ENCODE measurements at regions not wholly inside any gene's neighbourhood (a gene's known extent, or its start where the extent isn't known, plus 50 kb on each side); places are given as distances from the start of the nearest gene placed in this dataset.

DNA sequence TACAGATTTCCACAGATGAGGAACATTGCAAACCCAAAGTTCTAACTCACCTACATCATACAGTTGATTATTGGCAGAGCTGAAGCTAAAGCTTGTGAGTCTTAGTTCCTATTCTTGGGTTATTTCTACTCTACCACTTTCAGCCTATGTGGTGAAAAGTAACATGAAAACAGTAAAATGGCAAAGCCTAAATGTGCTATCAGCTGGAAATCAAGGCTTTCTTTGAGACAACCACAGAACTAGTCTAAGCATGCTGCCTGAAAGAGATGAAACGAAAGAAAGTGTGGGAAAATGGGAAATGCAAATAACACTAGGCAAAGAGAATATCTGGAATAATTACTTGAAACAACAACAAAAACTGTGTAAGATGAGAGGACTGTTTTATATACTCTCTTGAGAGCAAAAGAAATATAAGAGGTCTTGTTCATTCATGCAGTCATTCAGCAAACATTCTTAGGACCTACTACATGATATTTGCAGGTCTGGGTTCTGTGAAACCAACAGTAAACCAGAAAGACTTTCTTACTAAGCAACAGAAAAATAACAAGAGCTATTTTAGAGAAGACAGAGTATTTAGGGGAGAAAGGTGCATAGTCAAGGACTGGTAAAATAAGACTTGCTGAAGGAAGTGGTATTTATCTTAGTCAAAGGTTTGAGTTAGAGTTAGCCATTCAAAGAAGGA is 437.1 kb downstream of the HTR7 start:
- Histone ChIP-seq H3K36me3 (no peaks in the 10 kb centered on the region), H3K27ac (no peak overlapping the region), H3K27me3 (no peaks in the 10 kb centered on the region), H3K4me1 (no peaks in the 10 kb centered on the region), H3K4me3 (no peak overlapping the region), H3K9me3 (no peaks in the 10 kb centered on the region)
- intact Hi-C loops (cut with DNase I; ENCODE audit: low total_unique reads) = no loop called here
- 66 to 77% (median 71%) methylated on average over 1 of the region's 1 CpG for WGBS, 5 donors
- DNase-seq = no peak
- TF ChIP-seq EP300 (IDR thresholded peaks at IDR 0.05) (no peak), POLR2AphosphoS5 (IDR thresholded peaks at IDR 0.05) (no peak)

DNA sequence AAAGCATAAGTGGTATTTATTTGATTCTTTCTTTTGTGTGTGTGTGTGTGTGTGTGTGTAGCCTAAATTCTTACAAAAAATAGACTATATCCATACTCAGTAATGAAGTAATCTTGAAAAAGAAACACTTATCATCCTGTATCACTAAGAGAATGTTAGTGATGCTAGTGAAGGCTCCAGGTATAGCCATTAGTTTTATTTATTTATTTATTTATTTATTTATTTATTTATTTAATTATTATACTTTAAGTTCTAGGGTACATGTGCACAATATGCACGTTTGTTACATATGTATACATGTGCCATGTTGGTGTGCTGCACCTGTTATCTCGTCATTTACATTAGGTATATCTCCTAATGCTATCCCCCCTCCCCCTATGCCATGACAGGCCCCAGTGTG is 436.0 kb downstream of the HTR7 start:
- 81 to 93% (median 87%) methylated on average over 2 of the region's 2 CpGs for WGBS, 5 donors
- H3K27ac ChIP-seq = no peak overlapping the region
- H3K9me3 ChIP-seq = no peaks in the 10 kb centered on the region
- no peak for DNase-seq
- no peaks in the 10 kb centered on the region for H3K27me3 ChIP-seq
- H3K4me1 ChIP-seq = no peaks in the 10 kb centered on the region
- no peak overlapping the region for H3K4me3 ChIP-seq
- H3K36me3 ChIP-seq = no peaks in the 10 kb centered on the region
- TF ChIP-seq EP300 (IDR thresholded peaks at IDR 0.05) = no peak
- TF ChIP-seq POLR2A (IDR thresholded peaks at IDR 0.05) = no peak
- intact Hi-C loops (cut with DNase I; ENCODE audit: low total_unique reads) = no loop called here

DNA sequence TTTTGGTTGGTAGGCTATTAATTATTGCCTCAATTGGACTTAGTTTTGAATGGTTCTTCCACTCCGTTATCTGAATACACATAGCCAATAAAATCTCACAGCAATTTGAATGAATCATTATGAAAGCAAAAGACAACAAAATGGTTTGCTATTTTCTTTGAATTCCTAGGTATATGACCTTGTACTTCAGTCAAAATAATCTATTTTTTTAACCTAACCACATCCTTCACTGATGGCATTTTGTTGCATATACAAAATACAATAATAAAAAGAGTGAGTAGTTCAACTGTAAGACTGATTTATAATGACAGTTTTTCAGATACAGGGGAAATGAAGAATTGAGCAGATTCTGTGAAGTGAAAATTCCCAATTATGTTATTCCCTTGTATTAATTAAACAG is 433.1 kb downstream of the HTR7 start:
- DNase-seq = no peak
- Histone ChIP-seq H3K27ac (no peak overlapping the region), H3K4me3 (no peak overlapping the region), H3K4me1 (no peaks in the 10 kb centered on the region), H3K9me3 (no peaks in the 10 kb centered on the region), H3K27me3 (no peaks in the 10 kb centered on the region), H3K36me3 (no peaks in the 10 kb centered on the region)
- intact Hi-C loops (cut with DNase I; ENCODE audit: low total_unique reads) = no loop called here
- no peak for TF ChIP-seq POLR2A (IDR thresholded peaks at IDR 0.05)
- no peak for TF ChIP-seq EP300 (IDR thresholded peaks at IDR 0.05)
- TF ChIP-seq, protein P1, sequence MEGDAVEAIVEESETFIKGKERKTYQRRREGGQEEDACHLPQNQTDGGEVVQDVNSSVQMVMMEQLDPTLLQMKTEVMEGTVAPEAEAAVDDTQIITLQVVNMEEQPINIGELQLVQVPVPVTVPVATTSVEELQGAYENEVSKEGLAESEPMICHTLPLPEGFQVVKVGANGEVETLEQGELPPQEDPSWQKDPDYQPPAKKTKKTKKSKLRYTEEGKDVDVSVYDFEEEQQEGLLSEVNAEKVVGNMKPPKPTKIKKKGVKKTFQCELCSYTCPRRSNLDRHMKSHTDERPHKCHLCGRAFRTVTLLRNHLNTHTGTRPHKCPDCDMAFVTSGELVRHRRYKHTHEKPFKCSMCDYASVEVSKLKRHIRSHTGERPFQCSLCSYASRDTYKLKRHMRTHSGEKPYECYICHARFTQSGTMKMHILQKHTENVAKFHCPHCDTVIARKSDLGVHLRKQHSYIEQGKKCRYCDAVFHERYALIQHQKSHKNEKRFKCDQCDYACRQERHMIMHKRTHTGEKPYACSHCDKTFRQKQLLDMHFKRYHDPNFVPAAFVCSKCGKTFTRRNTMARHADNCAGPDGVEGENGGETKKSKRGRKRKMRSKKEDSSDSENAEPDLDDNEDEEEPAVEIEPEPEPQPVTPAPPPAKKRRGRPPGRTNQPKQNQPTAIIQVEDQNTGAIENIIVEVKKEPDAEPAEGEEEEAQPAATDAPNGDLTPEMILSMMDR (IDR thresholded peaks at IDR 0.05) = no peak
- no peak for TF ChIP-seq POLR2AphosphoS5 (IDR thresholded peaks at IDR 0.05)
- 67 to 81% (median 76%) methylated on average over 1 of the region's 1 CpG for WGBS, 5 donors

DNA sequence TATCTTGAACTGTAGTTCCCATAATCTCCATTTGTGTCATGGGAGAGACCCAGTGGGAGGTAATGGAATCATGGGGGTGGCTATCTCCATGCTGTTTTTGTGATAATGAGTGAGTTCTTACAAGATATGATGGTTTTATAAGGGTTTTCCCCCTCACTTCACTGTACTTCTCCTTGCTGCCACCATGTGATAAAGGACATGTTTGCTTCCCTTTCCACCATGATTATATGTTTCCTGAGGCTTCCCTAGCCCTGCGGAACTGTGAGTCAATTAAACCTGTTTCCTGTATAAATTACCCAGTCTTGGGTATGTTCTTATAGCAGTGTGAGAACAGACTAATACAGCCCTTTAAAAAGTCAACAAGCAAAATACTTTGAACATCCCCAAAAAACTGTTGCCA is 427.7 kb downstream of the HTR7 start:
- Histone ChIP-seq H3K9me3 (peaks cover 0 to 5% (median 0%) of the 10 kb centered on the region in 4 donors), H3K27me3 (no peaks in the 10 kb centered on the region), H3K4me3 (no peak overlapping the region), H3K36me3 (no peaks in the 10 kb centered on the region), H3K27ac (no peak overlapping the region), H3K4me1 (no peaks in the 10 kb centered on the region)
- TF ChIP-seq POLR2A (IDR thresholded peaks at IDR 0.05) = no peak
- TF ChIP-seq EP300 (IDR thresholded peaks at IDR 0.05) = no peak
- no peak for TF ChIP-seq POLR2AphosphoS5 (IDR thresholded peaks at IDR 0.05)
- TF ChIP-seq, protein P1 (IDR thresholded peaks at IDR 0.05) = no peak
- no peak for DNase-seq
- intact Hi-C loops (cut with DNase I; ENCODE audit: low total_unique reads) = no loop called here
- 71 to 88% (median 74%) methylated on average over 1 of the region's 1 CpG for WGBS, 5 donors

DNA sequence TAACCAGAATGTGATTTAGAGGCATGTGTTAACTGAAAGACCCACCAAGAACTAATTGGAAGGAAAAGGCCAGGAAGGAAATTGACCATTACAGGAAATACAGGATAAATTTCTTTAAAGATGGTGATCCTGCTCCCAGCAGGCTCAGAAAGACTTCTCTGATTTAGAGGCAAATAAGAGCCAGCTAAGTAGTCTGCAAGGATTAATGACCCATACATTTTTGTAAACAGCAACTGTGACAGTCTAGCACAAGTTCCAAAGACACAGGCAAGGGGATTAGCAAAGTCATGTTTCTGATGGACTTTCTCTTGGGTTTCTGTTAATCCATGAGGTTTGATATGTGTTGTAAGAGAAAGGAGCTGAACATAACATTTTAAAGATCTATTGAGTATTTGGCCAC is 425.0 kb downstream of the HTR7 start:
- Histone ChIP-seq H3K36me3 (no peaks in the 10 kb centered on the region), H3K9me3 (peaks cover 0 to 5% (median 0%) of the 10 kb centered on the region in 4 donors), H3K4me3 (no peak overlapping the region), H3K27ac (no peak overlapping the region), H3K4me1 (no peaks in the 10 kb centered on the region), H3K27me3 (no peaks in the 10 kb centered on the region)
- DNase-seq = no peak
- TF ChIP-seq POLR2AphosphoS5 (IDR thresholded peaks at IDR 0.05) = no peak
- no peak for TF ChIP-seq POLR2A (IDR thresholded peaks at IDR 0.05)
- TF ChIP-seq EP300 (IDR thresholded peaks at IDR 0.05) = no peak
- TF ChIP-seq, protein P1 (IDR thresholded peaks at IDR 0.05) = no peak
- intact Hi-C loops (cut with DNase I; ENCODE audit: low total_unique reads) = no loop called here
